H9 (cell line): ENCODE measurements at regions not wholly inside any gene's neighbourhood (a gene's known extent, or its start where the extent isn't known, plus 50 kb on each side); places are given as distances from the start of the nearest gene placed in this dataset.

ENCODE experiments used
- DNase-seq: peaks from one replicate; pipeline ENCODE4 v3.0.0-alpha.2; 2017
- H2AFZ ChIP-seq: one replicate; pipeline ENCODE4 v1.6.1; 2013; ENCODE audit warnings: mild to moderate bottlenecking, low read length, control low read depth, moderate library complexity
- H2AK5ac ChIP-seq: 2 replicates; pipeline ENCODE4 v1.6.1; 2013; ENCODE audit warnings: low read length, control low read depth, mixed read lengths; ENCODE audit not compliant: insufficient read length
- H2BK120ac ChIP-seq: one replicate; pipeline ENCODE4 v1.6.1; 2013; ENCODE audit warnings: low read depth, mild to moderate bottlenecking, low read length, control low read depth, inconsistent platforms; ENCODE audit not compliant: poor library complexity, severe bottlenecking
- H2BK12ac ChIP-seq: 2 replicates; pipeline ENCODE4 v1.6.1; 2013; ENCODE audit warnings: low read length, control low read depth, mixed read lengths, low read depth; ENCODE audit not compliant: insufficient read length
- H2BK15ac ChIP-seq: 2 replicates; pipeline ENCODE4 v1.6.1; 2013; ENCODE audit warnings: low read depth, low read length, control low read depth
- H2BK20ac ChIP-seq: one replicate; pipeline ENCODE4 v1.6.1; 2013; ENCODE audit warnings: low read depth, mild to moderate bottlenecking, low read length, control low read depth, inconsistent platforms; ENCODE audit not compliant: poor library complexity, severe bottlenecking
- H2BK5ac ChIP-seq: 2 replicates; pipeline ENCODE4 v1.6.1; 2013; ENCODE audit warnings: low read length, control low read depth, mixed read lengths; ENCODE audit not compliant: insufficient read length
- H3K14ac ChIP-seq: 2 replicates; pipeline ENCODE4 v1.6.1; 2013; ENCODE audit warnings: low read length, control low read depth; ENCODE audit not compliant: insufficient read depth
- H3K18ac ChIP-seq: 2 replicates; pipeline ENCODE4 v1.6.1; 2013; ENCODE audit warnings: low read depth, mild to moderate bottlenecking, mixed read lengths, low read length, control low read depth; ENCODE audit not compliant: insufficient read length
- H3K23ac ChIP-seq: 2 replicates; pipeline ENCODE4 v1.6.1; 2013; ENCODE audit warnings: low read length, control low read depth, mixed read lengths, low read depth; ENCODE audit not compliant: insufficient read length
- H3K23me2 ChIP-seq: 2 replicates; pipeline ENCODE4 v1.6.1; 2013; ENCODE audit warnings: low read depth, mild to moderate bottlenecking, mixed read lengths, low read length, control low read depth; ENCODE audit not compliant: insufficient read length, poor library complexity, severe bottlenecking
- H3K27ac ChIP-seq: 2 replicates; pipeline ENCODE4 v1.5.1; 2013; ENCODE audit warnings: low read length, control low read depth, mixed read lengths, low read depth; ENCODE audit not compliant: insufficient read length
- H3K27me3 ChIP-seq: 2 replicates; pipeline ENCODE4 v1.6.1; 2013; ENCODE audit warnings: low read length, control low read depth, inconsistent platforms; ENCODE audit not compliant: insufficient read depth
- H3K4ac ChIP-seq: 2 replicates; pipeline ENCODE4 v1.6.1; 2013; ENCODE audit warnings: low read depth, mild to moderate bottlenecking, control low read depth, inconsistent platforms, low read length, moderate library complexity
- H3K4me1 ChIP-seq: 2 replicates; pipeline ENCODE4 v1.6.1; 2013; ENCODE audit warnings: low read length, control low read depth, inconsistent platforms; ENCODE audit not compliant: insufficient read depth
- H3K4me2 ChIP-seq: 2 replicates; pipeline ENCODE4 v1.6.1; 2013; ENCODE audit warnings: low read length, control low read depth, mixed read lengths; ENCODE audit not compliant: insufficient read length, insufficient read depth
- H3K56ac ChIP-seq: 2 replicates; pipeline ENCODE4 v1.6.1; 2013; ENCODE audit warnings: low read depth, mild to moderate bottlenecking, mixed read lengths, low read length, control low read depth; ENCODE audit not compliant: insufficient read length
- H3K79me1 ChIP-seq: 2 replicates; pipeline ENCODE4 v1.6.1; 2013; ENCODE audit warnings: low read depth, mild to moderate bottlenecking, moderate library complexity, low read length, control low read depth, inconsistent platforms; ENCODE audit not compliant: insufficient read depth, poor library complexity, severe bottlenecking
- H3K79me2 ChIP-seq: 2 replicates; pipeline ENCODE4 v1.6.1; 2013; ENCODE audit warnings: low read length, control low read depth, inconsistent platforms; ENCODE audit not compliant: insufficient read depth
- H3K9ac ChIP-seq: 2 replicates; pipeline ENCODE4 v1.6.1; 2013; ENCODE audit warnings: low read length, control low read depth, mixed read lengths; ENCODE audit not compliant: insufficient read length; ENCODE audit errors: extremely low read depth
- H3K9me3 ChIP-seq: one replicate; pipeline ENCODE4 v1.6.1; 2013; ENCODE audit warnings: low read depth, low read length, inconsistent platforms; ENCODE audit not compliant: control insufficient read depth
- H3T11ph ChIP-seq: one replicate; pipeline ENCODE4 v1.6.1; 2013; ENCODE audit warnings: mild to moderate bottlenecking, low read length, control low read depth, inconsistent platforms
- H4K20me1 ChIP-seq: one replicate; pipeline ENCODE4 v1.6.1; 2013; ENCODE audit not compliant: control insufficient read depth, insufficient read length, insufficient read depth
- H4K5ac ChIP-seq: 2 replicates; pipeline ENCODE4 v1.6.1; 2013; ENCODE audit warnings: low read depth, mild to moderate bottlenecking, mixed read lengths, low read length, control low read depth; ENCODE audit not compliant: insufficient read length
- H4K8ac ChIP-seq: replicated peaks from 2 replicates; pipeline ENCODE4 v1.6.1; 2013; ENCODE audit warnings: low read length, control low read depth, mixed read lengths, low read depth; ENCODE audit not compliant: insufficient read length
- H4K91ac ChIP-seq: 2 replicates; pipeline ENCODE4 v1.6.1; 2013; ENCODE audit warnings: low read depth, mild to moderate bottlenecking, moderate library complexity, mixed read lengths, low read length, control low read depth; ENCODE audit not compliant: insufficient read length
- H3K27ac Mint-ChIP-seq, 3 experiments: 2 replicates in 2 of 3; 3 replicates in 1 of 3; pipeline ENCODE4 v1.8.0; 2020 to 2021; ENCODE audit warnings: mixed read lengths in 3 of 3, mild to moderate bottlenecking in 1 of 3, moderate library complexity in 1 of 3
- H3K27me3 Mint-ChIP-seq: 2 replicates; pipeline ENCODE4 v1.8.0; 2021; ENCODE audit warnings: low read depth, mild to moderate bottlenecking, moderate library complexity, mixed read lengths
- H3K36me3 Mint-ChIP-seq, 3 experiments: 2 replicates in 2 of 3; 3 replicates in 1 of 3; pipeline ENCODE4 v1.8.0; 2020 to 2021; ENCODE audit warnings: low read depth in 3 of 3, mixed read lengths in 3 of 3; ENCODE audit not compliant: insufficient read depth in 1 of 3
- H3K4me1 Mint-ChIP-seq, 2 experiments: 2 replicates each; pipeline ENCODE4 v1.8.0; 2020; ENCODE audit warnings: mixed read lengths in 2 of 2
- H3K4me3 Mint-ChIP-seq, 2 experiments: 2 replicates in 1 of 2; 3 replicates in 1 of 2; pipeline ENCODE4 v1.8.0; 2020 to 2021; ENCODE audit warnings: mild to moderate bottlenecking in 2 of 2, mixed read lengths in 2 of 2, moderate library complexity in 1 of 2
- H3K9me3 Mint-ChIP-seq, 2 experiments: 2 replicates in 1 of 2; 3 replicates in 1 of 2; pipeline ENCODE4 v1.8.0; 2020; ENCODE audit warnings: mild to moderate bottlenecking in 2 of 2, mixed read lengths in 2 of 2, moderate library complexity in 1 of 2
- CTCF ChIP-seq: fragments of 200-600 bp; sonication (generic); conservative IDR thresholded peaks from 3 replicates; pipeline ENCODE4 v1.8.0; 2021; ENCODE audit warnings: antibody characterized with exemption, mild to moderate bottlenecking
- WGBS: extraction: QIAGEN DNeasy Blood & Tissue Kit; methylation state at CpG from one replicate; pipeline ENCODE4 v1.1.7; 2013; ENCODE audit warnings: missing lambda C conversion rate, low lambda C conversion rate, mixed read lengths; ENCODE audit not compliant: insufficient read length; ENCODE audit errors: extremely low coverage; 5-methylcytosine and 5-hydroxymethylcytosine counted together

GRCh38 chr7:50184271-50184990 lies 91.4 kb upstream of the ZPBP start:
- Histone ChIP-seq H2BK5ac (no peak overlapping the region), H3K27me3 (no peaks in the 10 kb centered on the region), H4K8ac (no peak overlapping the region), H3K56ac (no peak overlapping the region), H4K91ac (no peak overlapping the region), H3K27ac (no peak overlapping the region), H4K5ac (no peak overlapping the region), H3T11ph (no peak overlapping the region), H3K18ac (no peak overlapping the region), H2AFZ (no peak overlapping the region), H3K79me1 (no peaks in the 10 kb centered on the region), H3K23ac (no peak overlapping the region), H3K9me3 (no peaks in the 10 kb centered on the region), H3K4me1 (peaks cover 7% of the 10 kb centered on the region; the same call in 1 of the 2 replicates), H2AK5ac (no peak overlapping the region), H2BK20ac (no peak overlapping the region), H4K20me1 (no peaks in the 10 kb centered on the region), H3K4me2 (no peak overlapping the region), H3K23me2 (no peaks in the 10 kb centered on the region), H3K9ac (no peak overlapping the region), H3K4ac (no peak overlapping the region), H3K79me2 (no peaks in the 10 kb centered on the region), H2BK15ac (no peak overlapping the region), H2BK120ac (no peak overlapping the region), H3K14ac (no peak overlapping the region), H2BK12ac (no peak overlapping the region)
- no peaks in the 10 kb centered on the region for H3K9me3 Mint-ChIP-seq
- no peaks in the 10 kb centered on the region for H3K27me3 Mint-ChIP-seq
- WGBS: no CpG with 5 or more reads among the region's 11 CpGs
- H3K4me3 Mint-ChIP-seq: no peak overlapping the region; a peak in 1 of 5 replicates
- DNase-seq: no peak
- no peak overlapping the region for H3K27ac Mint-ChIP-seq
- H3K4me1 Mint-ChIP-seq: peaks cover 8% of the 10 kb centered on the region in 2 experiments
- H3K36me3 Mint-ChIP-seq: no peaks in the 10 kb centered on the region
- TF ChIP-seq CTCF: no peak
